ENCODE measurements at regions not wholly inside any gene's neighbourhood (a gene's known extent, or its start where the extent isn't known, plus 50 kb on each side); places are given as distances from the start of the nearest gene placed in this dataset.
"Not testable (repeated sequence)": the region's sequence is repeated elsewhere in the genome, so short reads cannot be mapped to it uniquely, and the experiment has no call there.

- no peak for DNase-seq
Measured at GRCh38 chr2:160584972-160585494, 91.4 kb upstream of the RBMS1 start.

GRCh38 chr2:160590664-160591063, 97.1 kb upstream of the RBMS1 start:
- DNase-seq = no peak

GRCh38 chr2:160592401-160592800, 98.8 kb upstream of the RBMS1 start:
- no peak for DNase-seq

GRCh38 chr2:160592993-160593392, 99.4 kb upstream of the RBMS1 start:
- no peak for DNase-seq

- no peak for DNase-seq
Measured at GRCh38 chr2:160596441-160596840, 102.8 kb upstream of the RBMS1 start.

DNA sequence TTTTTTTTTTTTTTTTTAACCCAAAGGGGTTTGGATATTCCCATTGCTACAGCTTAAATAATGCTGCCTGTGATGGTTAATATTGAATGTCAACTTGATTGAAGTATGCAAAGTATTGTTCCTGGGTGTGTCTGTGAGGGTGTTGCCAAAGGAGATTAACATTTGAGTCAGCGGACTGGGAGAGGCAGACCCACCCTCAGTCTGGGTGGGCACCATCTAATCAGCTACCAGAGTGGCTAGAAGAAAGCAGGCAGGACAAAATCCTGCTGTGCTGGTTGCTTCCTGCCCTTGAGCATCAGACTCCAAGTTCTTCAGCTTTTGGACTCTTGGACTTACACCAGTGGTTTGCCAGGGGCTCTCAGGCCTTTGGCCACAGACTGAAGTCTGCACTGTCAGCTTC, 106.8 kb upstream of the RBMS1 start:
- DNase-seq = not testable (repeated sequence)

DNA sequence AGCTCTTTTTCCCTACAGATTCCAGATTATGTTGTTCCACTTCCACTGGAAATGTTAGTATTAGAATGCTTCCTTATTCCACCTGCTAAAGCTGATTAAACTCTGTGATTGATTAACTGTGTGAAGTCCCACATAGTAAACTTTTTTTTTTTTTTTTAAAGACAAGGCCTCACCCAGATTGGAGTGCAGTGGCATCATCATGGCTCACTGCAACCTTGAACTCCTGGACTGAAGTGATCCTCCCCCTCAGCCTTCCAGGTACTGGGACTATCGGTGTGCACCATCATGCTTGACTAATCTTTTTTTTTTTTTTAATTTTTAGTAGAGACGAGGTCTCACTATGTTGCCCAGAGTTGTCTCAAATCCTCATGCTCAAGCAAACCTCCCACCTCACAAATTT, 108.5 kb upstream of the RBMS1 start:
- DNase-seq = no peak

GRCh38 chr2:160603771-160604510, 110.3 kb upstream of the RBMS1 start:
- no peak for DNase-seq

DNA sequence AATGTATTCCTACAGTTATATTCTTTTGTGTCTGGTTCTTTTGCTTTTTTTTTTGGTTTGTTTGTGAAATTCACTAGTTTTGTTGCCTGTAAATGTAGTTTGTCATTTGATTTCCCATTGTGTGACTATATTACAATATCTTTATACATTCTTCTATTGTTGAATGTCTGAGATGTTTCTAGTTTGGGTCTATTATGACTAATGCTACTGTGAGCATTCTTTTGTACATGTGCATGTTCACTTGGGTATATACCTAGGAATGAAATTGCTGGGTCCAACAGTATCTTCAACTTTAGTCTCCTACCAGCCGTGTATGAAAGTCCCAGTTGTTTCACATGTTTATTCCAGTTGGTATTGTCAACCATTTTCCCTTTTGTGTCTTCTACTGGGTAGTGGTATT, 112.7 kb upstream of the RBMS1 start:
- no peak for DNase-seq

DNA sequence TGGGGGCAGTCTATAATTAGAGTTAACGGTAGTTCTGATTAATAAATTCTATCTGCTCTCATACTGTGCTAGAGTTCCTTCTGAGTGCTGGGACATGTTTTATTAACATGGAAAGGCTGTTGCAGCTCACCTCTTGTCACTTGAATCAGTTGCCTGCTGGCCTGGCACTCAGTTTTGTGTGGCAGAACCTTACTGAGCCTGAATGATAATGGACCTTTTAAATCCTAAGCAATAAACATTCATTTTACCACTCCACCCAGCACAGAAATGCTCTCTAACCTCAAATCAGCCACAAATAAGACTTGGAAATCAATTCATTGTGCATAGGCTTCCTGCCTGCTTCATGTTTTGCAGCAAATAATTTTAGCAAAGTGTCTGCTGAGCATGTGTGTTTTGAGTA, 115.0 kb upstream of the RBMS1 start:
- no peak for DNase-seq

DNA sequence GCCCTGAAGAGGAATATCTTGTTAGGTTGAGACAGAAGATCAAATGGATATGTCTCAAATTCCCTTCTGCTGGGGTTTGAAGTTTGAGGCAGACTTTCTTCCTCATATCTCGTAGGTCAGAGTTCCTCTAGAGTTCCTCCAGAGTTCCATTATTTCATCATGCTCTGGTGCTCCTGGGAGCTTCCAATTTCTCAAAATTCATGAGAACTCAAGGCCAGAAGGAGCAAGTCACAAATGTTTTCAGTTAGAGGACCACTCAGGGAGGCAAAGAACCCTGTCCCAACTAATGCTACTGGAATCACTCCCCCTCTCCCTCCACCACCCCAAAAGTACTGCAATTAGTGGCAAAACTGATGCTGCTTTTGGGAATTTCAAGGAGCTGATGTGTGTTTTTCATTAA, 115.7 kb upstream of the RBMS1 start:
- DNase-seq = no peak

DNA sequence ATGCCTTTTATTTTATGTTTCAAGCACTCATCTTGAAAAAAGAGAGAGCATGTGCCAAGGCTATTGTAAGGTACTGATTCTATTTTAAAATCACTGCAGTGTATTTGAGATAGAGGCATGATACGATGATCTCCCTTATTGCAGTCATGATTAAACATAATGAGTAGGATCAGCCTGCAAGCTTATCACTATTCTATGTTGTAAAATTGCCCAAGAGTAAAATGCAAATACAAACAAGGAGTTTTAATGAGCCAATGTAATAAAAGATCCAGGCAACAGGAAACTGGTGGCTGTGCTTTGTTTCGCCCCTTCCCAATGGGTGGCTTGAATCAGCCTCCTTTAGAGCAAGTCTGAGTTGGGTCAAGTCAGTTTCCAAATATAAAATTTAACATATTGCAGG, 116.4 kb upstream of the RBMS1 start:
- no peak for DNase-seq

DNA sequence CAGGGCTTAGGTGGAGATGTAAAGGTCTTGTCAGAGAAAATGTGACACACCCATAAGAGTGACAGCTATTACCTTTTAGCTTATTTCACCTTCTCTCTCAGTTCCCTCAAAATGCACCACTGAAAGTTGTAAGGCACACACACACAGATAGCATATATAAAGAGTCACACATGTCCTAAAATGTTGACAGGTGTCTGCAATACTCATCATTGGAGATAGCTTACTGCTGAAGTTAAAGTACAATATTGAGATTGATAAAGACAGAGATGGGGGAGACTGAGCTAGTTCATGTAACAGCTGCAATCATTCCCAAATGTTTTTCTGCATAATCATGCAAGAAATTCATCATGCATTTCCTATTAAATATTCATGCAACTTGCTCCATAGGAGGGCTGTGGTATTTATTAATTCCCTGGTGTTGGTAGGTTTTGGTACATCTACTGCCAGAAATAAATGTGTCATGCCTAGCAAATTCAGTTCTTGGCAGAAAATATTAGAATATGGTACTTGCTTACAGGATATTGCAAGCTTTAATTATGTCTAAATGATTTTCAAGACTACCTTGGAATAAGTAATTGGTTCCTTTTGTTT, 118.8 kb upstream of the RBMS1 start:
- no peak for DNase-seq

DNA sequence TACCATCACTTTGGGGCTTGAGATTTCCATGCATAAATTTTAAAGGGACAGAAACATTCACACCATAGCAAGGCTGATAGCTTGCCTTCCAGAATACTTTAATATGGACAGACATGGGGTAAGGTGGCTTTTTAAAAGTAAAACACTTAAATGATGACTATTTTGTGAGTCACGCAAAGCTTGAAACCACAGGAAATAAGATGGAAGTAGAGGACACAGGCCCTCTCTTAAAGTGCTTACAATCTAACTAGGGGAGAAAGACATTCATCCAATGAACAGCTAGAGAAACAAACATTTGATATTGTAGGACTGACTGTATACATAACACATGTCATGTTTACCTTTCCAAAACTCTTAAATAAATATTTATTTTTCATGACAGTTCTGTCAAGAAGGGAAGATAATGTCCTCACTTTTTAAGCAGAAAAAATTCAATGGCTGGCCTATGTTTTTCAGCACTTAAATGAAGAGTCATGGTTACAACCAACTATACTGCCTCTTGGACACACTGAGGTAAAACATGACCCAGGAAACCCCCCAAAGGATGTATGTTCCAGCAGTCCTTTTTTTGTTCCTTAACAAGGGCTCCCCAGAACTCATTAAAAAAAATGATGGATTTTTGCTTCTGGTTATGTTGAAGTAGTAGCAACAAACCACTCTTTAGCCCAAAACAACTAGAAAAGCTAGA, 120.0 kb upstream of the RBMS1 start:
- DNase-seq = no peak

DNA sequence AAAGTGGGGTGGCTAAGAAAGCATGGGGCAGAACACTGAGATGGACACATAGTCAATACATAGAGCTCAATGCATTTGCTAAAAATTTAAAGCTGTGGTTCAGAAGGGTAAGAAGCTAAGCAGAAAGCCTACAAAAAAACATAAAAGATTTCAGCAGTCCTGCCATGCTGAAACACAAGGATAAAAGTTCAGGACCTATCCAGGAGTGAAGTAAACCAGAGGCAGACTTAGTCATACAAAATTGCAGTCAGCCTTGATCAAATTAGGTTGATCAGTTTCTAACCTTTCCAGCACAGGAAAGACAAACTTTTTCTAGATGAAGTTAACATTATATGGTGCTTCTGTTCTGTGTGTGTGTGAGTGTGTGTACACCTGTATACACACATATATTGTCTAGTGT, 120.8 kb upstream of the RBMS1 start:
- DNase-seq = no peak

DNA sequence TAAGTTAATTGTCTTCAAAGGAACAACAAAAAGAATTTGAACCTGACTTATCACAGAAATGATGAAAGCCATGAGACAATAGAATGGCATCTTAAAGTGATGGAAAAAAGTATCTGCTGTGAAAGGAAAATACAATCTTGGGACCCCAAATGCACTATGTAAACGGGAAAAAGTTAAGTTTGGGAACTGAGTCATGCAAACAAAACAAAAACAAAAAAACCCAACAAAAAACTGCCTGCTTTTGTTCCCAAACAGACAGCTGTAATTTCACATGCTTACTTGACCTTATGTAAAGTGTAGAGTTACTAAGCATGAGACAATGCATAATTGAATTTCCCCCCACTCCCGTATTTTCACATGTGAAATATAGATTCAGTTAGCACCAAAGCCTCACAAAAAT, 122.1 kb upstream of the RBMS1 start:
- no peak for DNase-seq

- DNase-seq = no peak
Measured at GRCh38 chr2:160616149-160616548, 122.5 kb upstream of the RBMS1 start.

DNA sequence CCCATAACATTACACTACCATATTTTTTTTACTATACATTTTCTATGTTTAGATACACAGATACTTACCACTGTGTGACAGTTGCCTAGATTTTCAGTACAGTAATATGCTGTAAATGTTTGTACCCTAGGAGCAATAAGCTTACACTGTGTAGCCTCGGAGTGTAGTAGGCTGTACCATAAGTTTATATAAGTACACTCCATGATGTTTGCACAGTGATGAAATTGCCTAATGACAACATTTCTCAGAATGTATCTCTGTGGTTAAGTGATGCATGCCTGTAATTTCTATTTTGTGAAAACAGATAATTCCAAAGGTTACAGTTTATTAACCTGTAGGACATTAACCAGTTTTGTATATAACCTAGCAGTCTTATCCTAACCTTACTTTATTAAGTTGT, 128.1 kb upstream of the RBMS1 start:
- no peak for DNase-seq

- DNase-seq = not testable (repeated sequence)
Measured at GRCh38 chr2:160628020-160628637, 134.5 kb upstream of the RBMS1 start.

DNA sequence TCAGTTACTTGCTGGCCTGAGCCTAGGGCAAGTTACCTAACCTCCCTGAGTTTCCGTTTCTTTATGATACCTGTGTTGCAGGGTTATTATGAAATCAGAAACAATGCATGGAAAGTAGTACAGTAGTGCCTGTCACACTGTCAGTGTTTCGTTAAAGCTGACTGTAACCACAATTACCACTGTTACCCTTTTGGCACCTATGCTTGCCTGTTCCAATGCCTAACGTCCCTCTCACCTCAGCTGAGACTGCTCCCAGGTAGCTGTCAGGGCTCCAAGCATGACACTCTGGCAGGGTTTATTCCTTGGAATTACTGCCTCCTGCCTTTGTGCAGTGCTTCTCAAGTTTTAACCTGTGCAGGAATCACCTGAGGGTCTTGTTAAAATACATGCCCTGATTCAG, 135.2 kb upstream of the RBMS1 start:
- no peak for DNase-seq

GRCh38 chr2:160630801-160631590, 137.4 kb upstream of the RBMS1 start:
- no peak for DNase-seq

DNA sequence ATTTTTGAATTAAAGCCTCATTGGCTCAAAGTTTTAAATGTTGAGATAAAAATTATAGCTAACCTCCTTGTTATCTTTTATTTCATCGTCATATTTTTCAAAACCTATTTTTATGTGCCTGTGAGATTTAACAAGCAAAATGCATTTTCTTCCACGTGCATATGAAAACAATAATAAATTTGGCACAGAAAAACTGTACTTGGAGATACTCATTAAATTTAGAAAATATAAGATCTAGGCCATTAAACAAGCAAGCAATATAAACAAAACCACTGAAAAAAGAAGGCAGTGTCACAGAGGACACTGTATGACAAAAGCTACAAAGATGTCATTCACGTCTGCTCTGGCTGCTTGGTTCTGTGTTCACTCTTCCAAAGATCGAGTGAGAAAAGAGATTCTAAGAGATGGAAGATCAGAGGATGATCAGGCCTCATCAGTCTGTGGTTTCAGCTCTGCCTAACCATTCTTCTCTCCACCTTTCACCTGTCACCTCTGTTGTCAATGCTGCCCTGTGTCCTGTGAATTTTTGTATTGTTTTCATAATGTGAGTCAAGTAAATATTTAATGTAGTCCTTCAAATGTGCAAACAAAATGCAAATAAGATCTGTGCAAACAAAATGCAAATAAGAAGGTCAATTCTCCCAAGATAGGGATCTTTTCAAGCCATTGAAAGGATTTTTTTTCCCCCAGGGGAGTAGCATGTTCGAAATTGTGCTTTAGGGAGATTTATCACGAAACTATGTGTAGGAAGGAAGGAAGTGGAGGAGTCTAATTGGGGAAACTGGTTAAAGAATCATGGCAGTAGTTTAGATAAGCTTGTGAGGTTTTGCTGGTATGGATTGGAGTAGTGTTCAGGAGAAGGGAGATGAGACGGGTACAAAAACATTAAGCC, 138.7 kb upstream of the RBMS1 start:
- no peak for DNase-seq

Data from T1000 (cell line).